ENCODE measurements at regions not wholly inside any gene's neighbourhood (a gene's known extent, or its start where the extent isn't known, plus 50 kb on each side); places are given as distances from the start of the nearest gene placed in this dataset.
A peak's percentile ranks its signal among the peaks of the same experiment; 100 is the strongest.
"Not testable (repeated sequence)": the region's sequence is repeated elsewhere in the genome, so short reads cannot be mapped to it uniquely, and the experiment has no call there.

GRCh38 chr11:38667359-38667758 lies 2069.3 kb upstream of the RAG2 start:
- DNase-seq (peak in 1 of 3 donors; percentile 40), ATAC-seq (no peak)
- H3K9me3 ChIP-seq (ENCODE audit: control insufficient read depth, low read length): no peaks in the 10 kb centered on the region
- H3K4me3 ChIP-seq (ENCODE audit: low read length): no peak overlapping the region
- H3K27ac ChIP-seq (ENCODE audit: low read length): no peak overlapping the region
- 85% methylated on average over 10 of the region's 10 CpGs for WGBS
- no peaks in the 10 kb centered on the region for H3K27me3 ChIP-seq (ENCODE audit: control insufficient read depth, insufficient read depth)
- intact Hi-C loops (cut with DNase I): no loop called here
- no peaks in the 10 kb centered on the region for H3K4me1 ChIP-seq (ENCODE audit: control insufficient read depth, insufficient read depth, low read length)

GRCh38 chr11:38648604-38649003 lies 2050.6 kb upstream of the RAG2 start:
- H3K4me3 ChIP-seq (ENCODE audit: low read length): no peak overlapping the region
- no peaks in the 10 kb centered on the region for H3K27me3 ChIP-seq (ENCODE audit: control insufficient read depth, insufficient read depth)
- 56% methylated on average over 3 of the region's 3 CpGs for WGBS
- no peaks in the 10 kb centered on the region for H3K9me3 ChIP-seq (ENCODE audit: control insufficient read depth, low read length)
- intact Hi-C loops (cut with DNase I): no loop called here
- ATAC-seq (no peak), DNase-seq (no peak)
- no peaks in the 10 kb centered on the region for H3K4me1 ChIP-seq (ENCODE audit: control insufficient read depth, insufficient read depth, low read length)
- H3K27ac ChIP-seq (ENCODE audit: low read length): no peak overlapping the region

- no peaks in the 10 kb centered on the region for H3K9me3 ChIP-seq (ENCODE audit: control insufficient read depth, low read length)
- DNase-seq (no peak), ATAC-seq (no peak)
- no peak overlapping the region for H3K27ac ChIP-seq (ENCODE audit: low read length)
- intact Hi-C loops (cut with DNase I): no loop called here
- H3K27me3 ChIP-seq (ENCODE audit: control insufficient read depth, insufficient read depth): no peaks in the 10 kb centered on the region
- no peak overlapping the region for H3K4me3 ChIP-seq (ENCODE audit: low read length)
- H3K4me1 ChIP-seq (ENCODE audit: control insufficient read depth, insufficient read depth, low read length): no peaks in the 10 kb centered on the region
- WGBS: 63% methylated on average over 3 of the region's 3 CpGs
Measured at GRCh38 chr11:38646382-38646781, 2048.3 kb upstream of the RAG2 start.

GRCh38 chr11:38640854-38641253 lies 2042.8 kb upstream of the RAG2 start:
- H3K27me3 ChIP-seq (ENCODE audit: control insufficient read depth, insufficient read depth): no peaks in the 10 kb centered on the region
- ATAC-seq (no peak), DNase-seq (no peak)
- intact Hi-C loops (cut with DNase I): loop anchor here in 1 of 4 donors (5.0 kb wide), 1 partner anchor 379 kb away; no protein-coding TSS in a partner anchor
- H3K27ac ChIP-seq (ENCODE audit: low read length): no peak overlapping the region
- no peak overlapping the region for H3K4me3 ChIP-seq (ENCODE audit: low read length)
- no peaks in the 10 kb centered on the region for H3K4me1 ChIP-seq (ENCODE audit: control insufficient read depth, insufficient read depth, low read length)
- whole genome bisulfite sequencing: 31% methylated on average over 1 of the region's 1 CpG
- no peaks in the 10 kb centered on the region for H3K9me3 ChIP-seq (ENCODE audit: control insufficient read depth, low read length)

GRCh38 chr11:38612701-38613100 lies 2014.7 kb upstream of the RAG2 start:
- no peak for ATAC-seq

GRCh38 chr11:38601371-38601770 lies 2003.3 kb upstream of the RAG2 start:
- H3K9me3 ChIP-seq (ENCODE audit: control insufficient read depth, low read length); H3K4me3 ChIP-seq (ENCODE audit: low read length); DNase-seq; H3K27me3 ChIP-seq (ENCODE audit: control insufficient read depth, insufficient read depth); ATAC-seq; H3K27ac ChIP-seq (ENCODE audit: low read length); intact Hi-C loops (cut with DNase I); H3K4me1 ChIP-seq (ENCODE audit: control insufficient read depth, insufficient read depth, low read length): not testable (repeated sequence)
- WGBS: 83% methylated on average over 2 of the region's 2 CpGs

More at GRCh38 chr11:38612701-38613100, 2014.7 kb upstream of the RAG2 start:
- H3K9me3 ChIP-seq (ENCODE audit: control insufficient read depth, low read length): no peaks in the 10 kb centered on the region
- H3K27ac ChIP-seq (ENCODE audit: low read length): no peak overlapping the region
- H3K4me3 ChIP-seq (ENCODE audit: low read length): no peak overlapping the region
- H3K27me3 ChIP-seq (ENCODE audit: control insufficient read depth, insufficient read depth): no peaks in the 10 kb centered on the region
- DNase-seq: no peak
- intact Hi-C loops (cut with DNase I): no loop called here
- no peaks in the 10 kb centered on the region for H3K4me1 ChIP-seq (ENCODE audit: control insufficient read depth, insufficient read depth, low read length)

GRCh38 chr11:38598418-38598817 lies 2000.4 kb upstream of the RAG2 start:
- H3K27ac ChIP-seq (ENCODE audit: low read length): no peak overlapping the region
- intact Hi-C loops (cut with DNase I): no loop called here
- ATAC-seq: no peak
- no peaks in the 10 kb centered on the region for H3K27me3 ChIP-seq (ENCODE audit: control insufficient read depth, insufficient read depth)
- DNase-seq: no peak
- no peaks in the 10 kb centered on the region for H3K9me3 ChIP-seq (ENCODE audit: control insufficient read depth, low read length)
- no peaks in the 10 kb centered on the region for H3K4me1 ChIP-seq (ENCODE audit: control insufficient read depth, insufficient read depth, low read length)
- WGBS: 52% methylated on average over 6 of the region's 6 CpGs
- H3K4me3 ChIP-seq (ENCODE audit: low read length): no peak overlapping the region

- 90% methylated on average over 13 of the region's 13 CpGs for WGBS
- ATAC-seq; intact Hi-C loops (cut with DNase I); H3K9me3 ChIP-seq (ENCODE audit: control insufficient read depth, low read length); H3K4me3 ChIP-seq (ENCODE audit: low read length); H3K4me1 ChIP-seq (ENCODE audit: control insufficient read depth, insufficient read depth, low read length); H3K27ac ChIP-seq (ENCODE audit: low read length); H3K27me3 ChIP-seq (ENCODE audit: control insufficient read depth, insufficient read depth): not testable (repeated sequence)
- DNase-seq: peak in 1 of 3 donors; percentile 12
Measured at GRCh38 chr11:38595359-38596016, 1997.5 kb upstream of the RAG2 start.

GRCh38 chr11:38594895-38595294 lies 1996.9 kb upstream of the RAG2 start:
- no peak overlapping the region for H3K27ac ChIP-seq (ENCODE audit: low read length)
- DNase-seq (no peak), ATAC-seq (no peak)
- no peak overlapping the region for H3K4me3 ChIP-seq (ENCODE audit: low read length)
- WGBS: 92% methylated on average over 3 of the region's 3 CpGs
- intact Hi-C loops (cut with DNase I): no loop called here
- H3K27me3 ChIP-seq (ENCODE audit: control insufficient read depth, insufficient read depth): no peaks in the 10 kb centered on the region
- H3K9me3 ChIP-seq (ENCODE audit: control insufficient read depth, low read length): no peaks in the 10 kb centered on the region
- H3K4me1 ChIP-seq (ENCODE audit: control insufficient read depth, insufficient read depth, low read length): no peaks in the 10 kb centered on the region

GRCh38 chr11:38593649-38594048 lies 1995.6 kb upstream of the RAG2 start:
- ATAC-seq: no peak
- no peak overlapping the region for H3K4me3 ChIP-seq (ENCODE audit: low read length)
- no peak overlapping the region for H3K27ac ChIP-seq (ENCODE audit: low read length)
- 75% methylated on average over 1 of the region's 1 CpG for WGBS
- no peaks in the 10 kb centered on the region for H3K27me3 ChIP-seq (ENCODE audit: control insufficient read depth, insufficient read depth)
- intact Hi-C loops (cut with DNase I): no loop called here
- DNase-seq: no peak
- no peaks in the 10 kb centered on the region for H3K9me3 ChIP-seq (ENCODE audit: control insufficient read depth, low read length)
- H3K4me1 ChIP-seq (ENCODE audit: control insufficient read depth, insufficient read depth, low read length): no peaks in the 10 kb centered on the region

GRCh38 chr11:38582756-38583155 lies 1984.7 kb upstream of the RAG2 start:
- WGBS: 51% methylated on average over 3 of the region's 3 CpGs
- ATAC-seq: no peak

GRCh38 chr11:38582151-38582550 lies 1984.1 kb upstream of the RAG2 start:
- no peak overlapping the region for H3K4me3 ChIP-seq (ENCODE audit: low read length)
- no peaks in the 10 kb centered on the region for H3K9me3 ChIP-seq (ENCODE audit: control insufficient read depth, low read length)
- intact Hi-C loops (cut with DNase I): no loop called here
- DNase-seq: no peak
- no peaks in the 10 kb centered on the region for H3K27me3 ChIP-seq (ENCODE audit: control insufficient read depth, insufficient read depth)
- ATAC-seq: no peak
- H3K27ac ChIP-seq (ENCODE audit: low read length): no peak overlapping the region
- no peaks in the 10 kb centered on the region for H3K4me1 ChIP-seq (ENCODE audit: control insufficient read depth, insufficient read depth, low read length)

More at GRCh38 chr11:38582756-38583155, 1984.7 kb upstream of the RAG2 start:
- intact Hi-C loops (cut with DNase I): no loop called here
- no peak overlapping the region for H3K4me3 ChIP-seq (ENCODE audit: low read length)
- no peak overlapping the region for H3K27ac ChIP-seq (ENCODE audit: low read length)
- no peak for DNase-seq
- no peaks in the 10 kb centered on the region for H3K27me3 ChIP-seq (ENCODE audit: control insufficient read depth, insufficient read depth)
- no peaks in the 10 kb centered on the region for H3K9me3 ChIP-seq (ENCODE audit: control insufficient read depth, low read length)
- no peaks in the 10 kb centered on the region for H3K4me1 ChIP-seq (ENCODE audit: control insufficient read depth, insufficient read depth, low read length)
